ENCODE measurements at regions not wholly inside any gene's neighbourhood (a gene's known extent, or its start where the extent isn't known, plus 50 kb on each side); places are given as distances from the start of the nearest gene placed in this dataset.
"Not testable (repeated sequence)": the region's sequence is repeated elsewhere in the genome, so short reads cannot be mapped to it uniquely, and the experiment has no call there.

DNA sequence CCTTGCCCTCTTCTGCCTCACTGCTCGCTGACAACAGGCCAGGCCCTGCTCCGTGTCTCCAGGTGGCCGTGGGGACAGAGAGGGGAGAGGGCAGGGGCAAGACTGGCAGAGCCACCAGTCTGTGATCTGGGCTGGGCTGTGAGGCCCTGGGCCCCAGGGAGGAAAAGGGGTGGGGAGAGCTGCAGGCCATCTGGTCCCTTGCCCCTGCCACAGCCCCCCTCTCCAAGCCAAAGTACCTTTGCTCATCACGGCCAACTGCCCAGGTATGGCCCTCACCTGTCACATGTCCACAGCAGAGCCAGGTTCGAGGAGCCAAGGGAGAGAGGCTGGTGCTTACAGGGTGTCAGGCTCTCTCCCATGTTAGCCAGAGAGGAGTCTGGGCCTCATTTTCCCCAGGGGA is 91.4 kb upstream of the LHX1 start:
- no peak for DNase-seq (ENCODE audit: low read depth)

DNA sequence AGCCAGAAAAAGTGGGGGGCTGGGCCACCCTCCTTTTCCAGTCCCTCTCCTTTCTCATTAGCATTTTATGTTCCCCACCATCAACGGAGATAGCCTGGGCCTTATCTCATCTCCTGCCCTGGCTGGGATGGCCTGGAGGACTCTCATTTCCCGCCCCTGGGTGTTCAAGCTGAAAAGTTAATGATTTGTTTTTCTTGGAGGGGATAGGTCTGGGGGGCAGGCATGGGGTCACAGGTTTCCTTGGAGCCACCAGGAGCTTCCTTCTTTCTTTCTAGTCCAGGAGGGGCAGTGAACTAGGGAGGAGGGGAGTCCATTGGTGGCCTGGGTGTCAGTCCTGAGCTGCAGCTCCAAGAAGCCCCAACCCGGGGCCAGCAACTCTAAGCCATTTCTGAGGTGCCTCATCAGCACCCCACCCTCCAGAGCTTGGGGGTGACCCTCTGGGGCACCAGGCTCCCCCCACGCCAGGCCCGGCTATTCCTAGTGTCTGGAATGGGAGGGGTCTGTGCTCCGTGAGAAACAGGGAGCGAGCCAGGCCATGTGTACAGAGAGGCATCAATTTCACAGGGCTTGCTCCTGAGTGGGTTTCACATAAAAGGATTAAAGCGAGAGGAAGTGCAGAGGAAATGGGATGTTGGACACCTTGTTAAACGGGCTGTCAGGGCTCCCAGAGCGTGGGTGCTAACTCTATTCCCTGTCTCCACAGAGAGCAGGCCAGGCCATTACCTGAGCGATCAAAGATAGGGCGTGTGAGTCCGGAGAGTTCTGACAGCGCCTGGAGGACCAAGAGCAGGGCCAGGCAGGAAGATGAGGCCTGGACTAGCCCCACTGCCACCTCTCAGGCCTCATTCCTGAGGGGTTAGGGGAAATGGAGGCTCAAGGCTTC is 90.6 kb upstream of the LHX1 start:
- DNase-seq (ENCODE audit: low read depth), result no peak

DNA sequence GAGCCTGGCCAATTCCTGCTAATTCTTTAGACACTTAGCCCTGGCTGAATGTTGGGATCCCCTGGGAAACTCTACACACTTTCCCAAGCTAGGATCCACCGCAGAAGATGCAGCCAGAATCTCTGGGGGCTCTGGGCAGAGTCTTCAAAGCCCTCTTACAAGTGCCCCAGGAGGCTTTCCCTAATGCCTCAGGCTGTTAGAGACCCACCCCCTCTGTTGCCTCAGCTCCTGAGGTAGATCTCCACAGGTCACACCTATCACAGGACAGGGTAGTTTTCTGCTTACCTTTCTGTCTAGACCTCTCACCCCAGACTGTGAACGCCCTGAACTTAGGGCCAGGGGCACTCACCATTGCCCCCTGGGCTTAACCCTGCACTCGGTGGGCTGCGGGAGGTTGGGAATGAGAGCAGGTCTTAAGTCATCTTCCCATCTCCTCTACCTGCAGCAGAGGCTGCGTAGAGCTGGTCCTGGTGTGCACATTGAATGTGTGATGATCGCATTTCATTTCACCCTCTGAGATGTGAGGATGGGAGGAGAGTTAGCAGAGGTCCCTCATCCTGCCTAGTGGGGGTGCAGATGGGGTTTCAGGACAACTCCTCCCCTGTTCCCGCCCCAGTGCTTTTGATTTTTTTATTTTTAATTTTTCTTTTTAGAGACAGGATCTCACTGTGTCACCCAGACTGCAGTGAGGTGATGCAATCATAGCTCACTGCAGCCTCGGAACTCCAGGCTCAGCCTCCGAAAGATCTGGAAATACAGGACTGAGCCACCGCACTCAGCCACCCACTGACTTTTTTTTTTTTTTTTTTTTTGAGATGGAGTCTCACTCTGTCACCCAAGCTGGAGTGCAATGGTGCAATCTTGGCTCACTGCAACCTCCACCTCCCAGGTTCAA is 89.0 kb upstream of the LHX1 start:
- DNase-seq (ENCODE audit: low read depth), result no peak

DNA sequence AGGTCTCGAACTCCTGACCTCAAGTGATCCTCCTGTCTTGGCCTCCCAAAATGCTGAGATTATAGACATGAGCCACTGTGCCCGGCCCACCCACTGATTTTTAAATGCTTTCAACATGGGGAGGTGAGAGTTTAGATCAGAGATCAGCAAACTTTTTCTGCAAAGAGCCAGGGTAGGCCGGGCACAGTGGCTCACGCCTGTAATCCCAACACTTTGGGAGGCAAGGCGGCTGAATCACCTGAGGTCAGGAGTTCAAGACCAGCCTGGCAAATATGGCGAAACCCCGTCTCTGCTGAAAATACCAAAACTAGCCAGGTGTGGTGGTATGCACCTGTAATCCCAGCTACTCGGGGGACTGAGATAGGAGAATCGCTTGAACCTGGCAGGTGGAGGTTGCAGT is 88.3 kb upstream of the LHX1 start:
- DNase-seq (ENCODE audit: low read depth), result not testable (repeated sequence)

DNA sequence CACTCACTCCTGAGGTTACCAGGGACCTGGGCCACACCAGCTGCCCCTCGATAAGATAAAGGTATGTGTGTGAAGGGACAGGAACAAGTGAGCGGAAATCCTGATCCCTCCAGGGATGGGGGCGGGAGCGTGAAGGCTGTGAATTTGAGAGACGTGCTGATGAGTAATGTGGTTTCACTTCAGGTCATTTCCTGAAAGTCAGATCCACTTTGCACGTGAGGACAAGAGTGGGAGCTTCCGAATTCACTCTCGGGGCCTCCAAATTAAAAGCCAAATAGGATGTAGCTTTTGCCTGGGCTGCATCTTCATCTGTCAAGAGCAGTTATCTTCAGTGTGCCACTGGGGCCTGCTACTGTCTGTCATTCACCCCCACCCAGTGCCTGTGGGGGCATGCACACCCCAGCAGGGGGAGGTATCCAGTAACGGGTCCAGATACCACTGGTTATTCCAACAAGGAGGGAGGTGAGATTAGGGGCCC is 87.4 kb upstream of the LHX1 start:
- DNase-seq (ENCODE audit: low read depth), result no peak

DNA sequence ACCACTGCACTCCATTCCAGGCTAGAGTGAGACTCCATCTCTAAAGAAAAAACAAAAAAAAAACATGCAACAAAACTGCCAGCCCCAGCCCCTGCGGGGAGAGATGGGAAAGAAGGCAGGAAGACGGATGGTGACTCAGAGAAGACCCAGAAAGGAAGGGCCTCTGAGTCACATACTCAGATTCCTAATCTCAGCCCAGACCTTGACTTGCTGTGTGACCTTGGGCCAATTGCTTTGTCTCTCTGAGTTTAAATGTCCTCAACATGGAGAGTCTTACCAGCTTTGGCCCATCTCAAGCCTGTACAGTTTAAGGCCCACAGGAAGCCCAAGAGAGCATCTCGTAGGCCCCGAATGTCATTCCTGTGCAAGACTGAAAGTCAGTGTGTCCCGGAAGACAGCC is 86.5 kb upstream of the LHX1 start:
- DNase-seq (ENCODE audit: low read depth), result no peak

DNA sequence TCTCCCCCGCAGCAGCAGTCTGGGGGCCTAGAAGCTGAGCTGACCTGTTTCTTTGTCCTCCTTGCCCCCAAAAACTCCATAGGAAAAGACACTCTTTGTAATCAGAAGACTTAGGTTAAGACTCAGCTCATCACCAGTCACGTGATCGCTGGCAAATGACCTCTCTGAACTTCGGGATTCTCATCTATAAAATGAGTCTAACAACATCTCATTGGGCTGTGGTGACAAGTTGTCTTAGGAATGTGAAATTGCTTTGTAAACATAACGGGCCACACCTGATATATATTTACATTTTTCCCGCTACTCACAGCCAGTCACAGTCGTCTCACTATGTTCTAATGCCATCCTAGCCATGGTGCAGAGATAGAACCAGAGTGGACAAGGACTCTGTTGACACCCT is 86.0 kb upstream of the LHX1 start:
- no peak for DNase-seq (ENCODE audit: low read depth)

DNA sequence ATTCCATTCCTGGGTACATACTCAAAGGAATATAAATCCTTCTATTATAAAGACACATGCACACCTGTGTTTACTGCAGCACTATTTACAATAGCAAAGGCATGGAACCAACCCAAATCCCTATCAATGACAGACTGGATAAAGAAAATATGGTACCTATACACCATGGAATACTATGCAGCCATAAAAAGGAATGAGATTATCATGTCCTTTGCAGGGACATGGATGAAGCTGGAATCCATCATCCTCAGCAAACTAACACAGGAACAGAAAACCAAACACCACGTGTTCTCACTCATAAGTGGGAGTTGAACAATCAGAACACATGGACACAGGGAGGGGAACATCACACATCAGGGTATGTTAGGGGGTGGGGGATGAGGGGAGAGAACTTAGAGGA is 84.8 kb upstream of the LHX1 start:
- DNase-seq (ENCODE audit: low read depth), result not testable (repeated sequence)

DNA sequence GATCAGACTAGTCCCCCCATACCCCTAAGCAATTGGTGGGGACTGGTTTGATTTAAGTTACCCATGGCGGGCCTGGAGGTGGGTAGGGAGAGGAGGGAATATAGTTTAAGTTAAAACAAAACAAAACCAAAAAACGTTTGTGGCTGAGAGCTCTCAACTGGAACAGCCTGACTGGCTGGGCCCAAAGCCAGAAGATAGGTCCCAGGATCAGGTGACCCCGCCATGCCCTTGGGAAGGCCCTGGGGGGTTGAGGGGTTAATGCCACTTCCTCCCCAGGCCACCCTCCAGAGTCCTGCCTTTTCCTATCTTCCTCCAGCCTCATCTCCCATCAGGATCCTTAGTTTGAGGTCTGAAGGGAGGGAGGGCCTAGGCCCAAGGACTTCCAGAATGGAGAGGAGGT is 82.3 kb upstream of the LHX1 start:
- DNase-seq (ENCODE audit: low read depth), result no peak

DNA sequence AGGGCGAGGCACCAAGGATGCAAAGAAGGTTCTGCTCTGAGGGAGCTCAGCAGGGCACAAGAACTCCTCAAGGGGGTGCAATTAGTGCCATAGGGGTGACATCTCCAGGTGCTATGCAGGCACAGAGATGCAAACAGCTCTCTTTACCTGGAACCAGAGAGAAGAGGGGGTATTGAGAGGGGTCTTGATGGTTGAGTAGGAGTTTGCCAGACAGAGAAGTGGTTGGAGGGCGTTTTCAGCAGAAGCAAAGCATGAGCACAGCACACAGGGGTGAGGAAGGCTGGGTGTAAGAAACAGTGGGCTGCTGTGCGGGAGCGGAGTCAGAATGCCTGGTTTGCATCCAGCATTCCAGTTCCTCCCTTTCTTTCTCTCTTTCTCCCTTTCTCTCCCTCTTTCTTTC is 81.8 kb upstream of the LHX1 start:
- DNase-seq (ENCODE audit: low read depth), result no peak

DNA sequence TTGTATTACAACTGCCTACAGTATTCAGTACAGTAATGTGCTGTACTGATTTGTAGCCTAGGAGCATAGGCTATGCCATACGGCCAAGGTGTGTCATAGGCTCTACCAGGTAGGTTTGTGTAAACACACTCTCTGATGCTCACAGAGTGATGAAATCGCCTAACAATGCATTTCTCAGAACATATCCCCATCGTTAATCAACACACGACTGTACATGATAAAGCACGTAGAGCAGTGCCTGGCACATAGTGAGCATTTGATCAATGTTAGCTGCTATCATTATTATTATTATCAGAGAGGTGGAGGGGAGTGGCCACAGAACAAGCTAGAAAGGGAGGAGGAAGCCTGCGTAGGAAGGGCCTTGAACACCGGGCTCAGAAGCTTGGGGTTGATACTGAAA is 81.1 kb upstream of the LHX1 start:
- DNase-seq (ENCODE audit: low read depth), result no peak

DNA sequence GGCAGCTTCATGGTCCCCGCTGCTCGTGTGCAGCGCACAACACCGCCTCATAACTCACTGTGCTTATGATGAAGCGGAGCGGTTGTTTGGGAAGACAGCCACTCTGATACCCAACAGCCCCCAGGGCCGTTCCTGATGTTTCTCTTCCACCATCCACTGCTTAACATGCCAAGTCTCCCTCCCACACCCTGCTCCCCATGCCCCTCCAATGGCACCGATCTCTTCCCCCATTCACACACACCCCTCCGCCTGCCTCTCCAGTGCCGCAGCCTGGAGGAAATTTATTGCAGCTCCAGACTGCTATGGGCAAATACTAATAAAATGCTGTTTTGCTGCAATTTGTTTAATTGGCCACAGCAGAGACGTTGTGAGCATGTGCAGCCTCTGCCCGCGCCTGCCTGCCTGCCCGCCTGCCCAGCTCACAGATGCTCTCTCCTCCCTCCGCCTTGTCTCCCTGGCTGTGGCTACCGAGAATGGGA is 80.3 kb upstream of the LHX1 start:
- no peak for DNase-seq (ENCODE audit: low read depth)

DNA sequence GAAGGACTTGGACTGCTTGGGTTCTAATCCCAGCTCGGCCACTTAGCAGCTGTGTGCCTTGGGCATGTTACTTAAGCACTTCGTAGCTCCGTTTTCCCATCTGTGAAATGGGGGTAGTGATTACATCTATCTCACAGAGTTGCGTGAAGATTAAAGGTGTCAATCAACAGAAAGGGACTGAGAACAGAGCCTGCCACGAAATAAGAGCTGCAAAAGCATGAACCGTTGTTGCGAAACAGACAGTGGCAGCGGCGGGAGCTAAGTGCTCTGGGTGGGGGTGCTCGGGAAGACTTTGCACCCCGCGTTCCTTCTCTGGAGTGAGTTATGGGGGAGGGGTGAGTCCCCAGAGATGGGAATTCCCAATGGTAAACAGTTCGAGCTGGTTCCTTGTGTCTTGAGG is 79.6 kb upstream of the LHX1 start:
- no peak for DNase-seq (ENCODE audit: low read depth)

DNA sequence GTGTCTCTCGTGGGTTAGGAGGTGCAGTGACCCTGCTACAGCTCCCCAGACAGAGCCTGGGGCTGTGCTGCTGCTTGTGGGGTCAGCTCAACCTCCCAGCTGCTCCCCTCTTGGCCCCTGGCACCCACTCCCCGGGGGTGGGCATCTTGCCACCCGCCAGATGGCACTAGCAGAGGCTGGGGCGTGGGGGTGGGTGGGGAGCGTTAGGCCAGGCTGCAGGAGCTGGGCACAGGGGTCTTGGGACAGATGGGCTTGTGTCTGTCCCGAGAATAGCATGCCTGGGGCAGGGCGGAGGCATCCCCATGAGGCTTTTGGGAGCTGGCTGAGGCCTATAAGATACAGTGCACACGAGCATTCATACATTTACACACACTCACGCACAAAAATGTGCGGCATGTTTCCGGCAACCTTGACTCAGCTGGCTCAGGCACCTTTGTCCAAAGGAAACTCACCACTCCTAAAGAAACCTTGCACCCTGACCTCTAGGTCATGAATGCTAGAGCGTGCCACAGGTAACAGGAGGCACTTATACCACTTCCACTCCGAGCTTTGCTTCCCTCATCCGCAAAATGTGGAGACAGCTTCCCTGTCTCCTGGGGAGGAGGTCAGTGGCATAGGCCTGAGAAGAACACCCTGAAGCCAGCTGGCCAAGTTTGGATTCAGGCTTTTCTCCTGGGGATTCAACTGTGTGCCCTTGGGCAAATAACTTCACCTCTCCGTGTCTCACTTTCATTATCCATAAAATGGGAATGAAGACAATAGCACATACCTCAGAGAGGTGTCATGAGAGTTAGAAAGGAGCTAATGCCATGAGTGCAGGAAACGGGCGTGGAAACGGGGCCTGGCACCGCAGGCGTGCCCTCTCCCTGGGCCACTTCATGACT is 78.9 kb upstream of the LHX1 start:
- DNase-seq (ENCODE audit: low read depth), result no peak

DNA sequence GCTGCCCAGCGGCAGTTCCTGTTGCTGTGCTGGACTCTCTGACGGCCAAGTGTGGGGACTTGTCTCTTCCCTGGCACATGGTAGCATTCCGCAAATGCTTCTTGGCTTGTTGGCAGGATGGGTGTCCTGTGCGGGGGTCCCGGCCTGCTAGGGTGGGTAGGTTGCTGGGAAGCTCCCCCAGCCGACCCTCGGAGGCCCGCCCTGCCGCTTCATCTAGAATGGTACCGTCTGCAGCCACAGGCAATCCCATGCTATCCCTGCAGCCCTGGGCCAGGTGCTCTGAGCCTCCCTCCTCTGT is 78.3 kb upstream of the LHX1 start:
- DNase-seq (ENCODE audit: low read depth), result no peak

DNA sequence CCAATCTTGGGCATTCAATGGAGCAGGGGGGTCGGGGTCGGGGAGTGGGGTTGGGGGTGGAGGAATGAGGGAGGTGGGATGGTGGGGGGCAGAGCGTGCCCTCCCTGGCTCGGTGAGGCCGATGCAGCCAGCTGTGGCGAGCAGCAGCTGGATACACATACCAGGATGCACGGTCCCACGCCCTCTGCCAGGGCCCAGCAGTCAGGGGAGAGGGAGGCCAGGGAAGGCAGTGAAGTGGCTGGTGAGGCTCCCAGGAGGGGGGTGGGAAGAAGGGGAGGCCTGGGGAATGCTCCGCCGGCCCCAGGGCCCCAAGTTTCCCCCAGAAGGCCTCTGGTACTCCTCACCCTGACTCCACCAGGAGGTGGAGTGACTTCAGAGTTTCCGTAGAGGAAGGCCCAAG is 77.6 kb upstream of the LHX1 start:
- no peak for DNase-seq (ENCODE audit: low read depth)

DNA sequence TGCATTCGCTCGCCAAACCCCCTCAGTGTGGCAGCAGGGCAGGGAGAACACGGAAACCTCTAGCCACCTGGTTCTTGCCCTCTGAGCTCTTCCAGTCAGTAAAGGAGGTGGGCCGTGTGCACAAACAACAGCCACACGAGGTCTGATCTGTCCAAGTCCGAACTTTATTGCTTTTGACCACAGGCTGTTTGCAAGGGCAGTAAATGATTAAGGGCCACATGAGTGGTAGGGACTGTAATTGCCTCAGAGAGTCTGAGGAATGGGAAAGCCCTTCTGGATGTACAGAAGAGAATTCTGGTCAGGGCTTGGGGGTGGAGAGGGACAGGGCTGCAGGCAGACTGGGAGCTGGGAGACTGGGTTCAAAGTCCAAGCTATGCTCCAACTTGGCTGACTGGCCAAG is 75.7 kb upstream of the LHX1 start:
- DNase-seq (ENCODE audit: low read depth), result no peak

DNA sequence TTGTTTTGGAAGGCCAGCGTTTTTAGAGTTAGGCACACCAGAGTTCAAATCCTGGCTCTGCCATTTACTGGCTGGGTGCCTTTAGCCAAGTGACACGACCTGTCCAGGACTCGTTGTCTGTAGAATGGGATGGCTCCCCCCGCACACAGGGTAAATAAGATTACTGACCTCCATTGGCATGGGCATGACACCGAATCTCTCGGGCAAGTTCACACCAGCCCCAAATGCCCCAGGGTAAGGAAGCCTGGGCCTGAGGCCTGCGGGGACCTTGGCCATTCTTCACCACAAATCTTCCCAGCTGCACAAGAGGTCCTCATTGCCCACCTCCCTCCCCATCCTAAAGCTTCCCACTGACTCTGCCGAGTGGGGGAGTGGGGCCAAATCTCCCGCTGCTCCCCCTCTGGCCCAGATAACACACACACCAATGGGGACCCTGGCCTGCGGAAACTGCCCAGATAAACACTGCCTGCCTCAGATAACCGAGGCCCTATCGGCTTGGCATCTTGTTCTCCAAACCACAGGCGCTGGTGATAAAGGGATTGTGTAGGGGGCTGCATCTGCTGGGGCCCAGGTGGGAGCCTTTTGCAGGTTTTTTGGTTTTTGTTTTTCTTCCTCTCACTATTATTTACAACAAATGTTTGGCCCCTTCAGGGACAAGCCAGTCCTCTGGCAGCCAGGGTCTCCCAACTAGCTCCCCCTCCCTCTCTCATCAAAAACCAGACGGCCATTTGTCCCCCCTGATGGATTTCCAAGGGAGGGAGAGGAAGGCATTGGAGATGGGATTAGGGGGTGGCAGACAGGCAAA is 75.0 kb upstream of the LHX1 start:
- DNase-seq (ENCODE audit: low read depth), result no peak

DNA sequence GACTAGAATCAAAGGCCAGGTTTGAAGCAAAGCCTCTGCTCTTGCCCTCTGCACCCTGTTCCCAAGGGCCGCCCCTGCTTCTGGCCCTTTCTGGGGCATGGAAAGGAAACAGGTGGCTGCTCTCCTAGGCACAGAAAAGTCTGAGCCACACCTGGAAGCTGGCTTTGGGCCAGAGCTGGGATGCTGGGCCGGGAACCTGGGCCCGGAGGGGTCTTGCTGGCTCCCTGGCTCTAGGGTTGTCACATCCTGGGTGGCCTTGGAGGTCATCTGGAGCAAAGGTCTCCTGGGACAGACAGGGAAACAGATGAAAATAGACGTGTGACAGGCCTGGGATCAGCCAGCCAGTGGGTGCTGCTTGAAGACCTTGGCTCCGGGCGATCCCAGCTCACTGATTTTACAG is 74.1 kb upstream of the LHX1 start:
- DNase-seq (ENCODE audit: low read depth), result no peak

DNA sequence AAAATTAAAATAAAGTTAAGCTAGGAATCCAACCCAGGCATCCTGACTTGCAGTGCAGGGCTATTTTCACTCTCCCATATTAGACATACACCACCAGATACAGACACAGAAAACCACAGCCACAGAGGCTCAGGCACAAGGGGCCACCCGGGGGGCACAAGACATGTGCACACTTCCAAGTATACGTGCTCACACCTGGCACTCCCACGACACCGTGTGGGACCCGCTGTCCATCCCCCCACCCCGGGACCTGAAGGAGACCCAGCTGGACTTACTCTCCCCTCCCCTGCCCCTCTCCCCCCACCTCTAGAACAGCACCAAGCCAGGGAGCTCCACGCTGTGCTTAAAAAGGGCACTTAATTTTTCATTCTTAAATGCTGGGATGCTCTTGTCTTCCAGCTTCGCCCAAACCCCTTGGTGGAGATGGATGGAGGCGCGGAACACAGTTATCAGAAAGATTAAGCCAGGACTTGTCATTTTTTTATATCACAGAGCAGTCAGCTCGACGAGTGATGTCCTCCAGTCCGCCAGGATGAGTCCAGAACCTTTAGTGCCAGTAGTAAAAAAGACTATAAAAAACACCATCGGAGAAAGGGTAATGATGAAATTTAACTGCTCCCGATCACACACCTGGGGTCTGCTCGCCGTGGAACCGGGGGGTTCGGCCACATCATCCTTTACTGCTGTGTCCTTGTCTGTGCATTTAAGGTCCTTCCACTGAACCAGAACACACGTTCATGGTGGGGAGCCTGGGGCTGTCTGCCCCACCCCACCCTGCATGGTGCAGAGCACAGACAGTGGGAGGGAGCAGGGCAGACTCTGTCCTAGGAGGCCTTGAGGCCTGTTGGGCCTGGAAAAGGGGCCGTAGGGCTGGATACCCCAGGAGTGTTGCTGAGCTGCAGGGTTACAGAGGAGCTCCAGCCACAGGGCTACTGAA is 73.3 kb upstream of the LHX1 start:
- no peak for DNase-seq (ENCODE audit: low read depth)
